Esophagus muscularis mucosa (tissue), 4 donors: ENCODE measurements at regions not wholly inside any gene's neighbourhood (a gene's known extent, or its start where the extent isn't known, plus 50 kb on each side); places are given as distances from the start of the nearest gene placed in this dataset.

Source experiments
- DNase-seq: peaks from one replicate; pipeline ENCODE4 v3.0.0-alpha.2; 2017; ENCODE audit errors: extremely low spot score
- H3K27ac ChIP-seq, 4 donors: fragments of 200-600 bp; sonication (generic); replicated peaks in 1 of 4; 1 replicate in 3 of 4; 2 replicates in 1 of 4; pipeline ENCODE4 v1.5.1; 2016 to 2019; ENCODE audit warnings: mild to moderate bottlenecking in 1 of 4
- H3K27me3 ChIP-seq, 4 donors: fragments of 200-600 bp; sonication (generic); one replicate each; pipeline versions ENCODE4 v1.5.1 to v1.6.0; 2016 to 2019
- H3K36me3 ChIP-seq, 4 donors: fragments of 200-600 bp; sonication (generic); one replicate each; pipeline ENCODE4 v1.5.1; 2016 to 2019
- H3K4me1 ChIP-seq, 4 donors: fragments of 200-600 bp; sonication (generic); one replicate each; pipeline ENCODE4 v1.5.1; 2016 to 2019
- H3K4me3 ChIP-seq, 4 donors: fragments of 200-600 bp; sonication (generic); 1 replicate in 2 of 4; 2 replicates in 2 of 4; pipeline ENCODE4 v1.5.1; 2016 to 2019; ENCODE audit warnings: mild to moderate bottlenecking in 4 of 4, moderate library complexity in 1 of 4
- H3K9me3 ChIP-seq, 4 donors: fragments of 200-600 bp; sonication (generic); 1 replicate in 3 of 4; 2 replicates in 1 of 4; pipeline ENCODE4 v1.5.1; 2016 to 2019
- CTCF ChIP-seq, 3 experiments: fragments of 200-600 bp in 2 of 3; fragments of 450-650 bp in 1 of 3; sonication (generic) in 2 of 3; IDR thresholded peaks; one replicate each; pipeline ENCODE4 v1.5.1; 2017 to 2019; ENCODE audit warnings: antibody characterized with exemption in 3 of 3, mild to moderate bottlenecking in 2 of 3, moderate library complexity in 1 of 3
- EP300 ChIP-seq: sonication (generic); formaldehyde crosslinking; IDR thresholded peaks from one replicate; pipeline ENCODE4 v1.6.1; 2017; ENCODE audit warnings: antibody characterized with exemption
- POLR2A ChIP-seq: fragments of 450-650 bp; IDR thresholded peaks from one replicate; pipeline ENCODE4 v1.6.1; 2017; ENCODE audit warnings: antibody characterized with exemption, moderate library complexity, mild to moderate bottlenecking, low read depth
- POLR2AphosphoS5 ChIP-seq, 2 donors: sonication (generic); formaldehyde crosslinking; IDR thresholded peaks; one replicate each; pipeline ENCODE4 v1.6.1; 2017; ENCODE audit warnings: antibody characterized with exemption in 2 of 2
- WGBS: methylation state at CpG from one replicate; pipeline ENCODE4 v1.1.5; 2018; 5-methylcytosine and 5-hydroxymethylcytosine counted together
- intact Hi-C: fragments of 100-400 bp; cut with DNase I; formaldehyde crosslinking; loops from one replicate; pipeline ENCODE4 v1.15.1; 2023

- no peaks in the 10 kb centered on the region for H3K36me3 ChIP-seq
- intact Hi-C loops: no loop called here
- no peaks in the 10 kb centered on the region for H3K9me3 ChIP-seq
- H3K4me1 ChIP-seq: peaks cover 0 to 9% (median 0%) of the 10 kb centered on the region in 4 donors
- H3K27ac ChIP-seq: peak overlapping the region; percentile 0 to 41 (median 18)
- H3K27me3 ChIP-seq: no peaks in the 10 kb centered on the region
- H3K4me3 ChIP-seq: no peak overlapping the region
- 65% methylated on average over 9 of the region's 10 CpGs for WGBS
- no peak for DNase-seq
- TF ChIP-seq EP300 (no peak), POLR2AphosphoS5 (IDR thresholded peaks at IDR 0.05) (no peak), POLR2A (no peak), CTCF (IDR thresholded peaks at IDR 0.05) (no peak)
These were observed 184.5 kb upstream of the CXCL12 start for GRCh38 chr10:44569193-44570091.

- 87% methylated on average over 6 of the region's 6 CpGs for WGBS
- no peak for DNase-seq
- no peak for TF ChIP-seq EP300
- TF ChIP-seq POLR2AphosphoS5 (IDR thresholded peaks at IDR 0.05): no peak
- TF ChIP-seq POLR2A: no peak
- no peak for TF ChIP-seq CTCF (IDR thresholded peaks at IDR 0.05)
- H3K36me3 ChIP-seq: no peaks in the 10 kb centered on the region
- intact Hi-C loops: no loop called here
- no peaks in the 10 kb centered on the region for H3K27me3 ChIP-seq
- no peak overlapping the region for H3K27ac ChIP-seq
- H3K4me1 ChIP-seq: peaks cover 0 to 9% (median 0%) of the 10 kb centered on the region in 4 donors
- H3K9me3 ChIP-seq: no peaks in the 10 kb centered on the region
- no peak overlapping the region for H3K4me3 ChIP-seq
These were observed 186.8 kb upstream of the CXCL12 start for GRCh38 chr10:44571701-44572100.

GRCh38 chr10:44572146-44572545 lies 187.2 kb upstream of the CXCL12 start:
- no peaks in the 10 kb centered on the region for H3K36me3 ChIP-seq
- peaks cover 0 to 9% (median 0%) of the 10 kb centered on the region in 4 donors for H3K4me1 ChIP-seq
- WGBS: 95% methylated on average over 6 of the region's 6 CpGs
- no peaks in the 10 kb centered on the region for H3K27me3 ChIP-seq
- no peak for DNase-seq
- H3K27ac ChIP-seq: no peak overlapping the region
- TF ChIP-seq CTCF (IDR thresholded peaks at IDR 0.05) (no peak), EP300 (no peak), POLR2AphosphoS5 (IDR thresholded peaks at IDR 0.05) (no peak), POLR2A (no peak)
- intact Hi-C loops: no loop called here
- no peak overlapping the region for H3K4me3 ChIP-seq
- no peaks in the 10 kb centered on the region for H3K9me3 ChIP-seq

GRCh38 chr10:44573821-44574220 lies 188.9 kb upstream of the CXCL12 start:
- Histone ChIP-seq H3K27me3 (no peaks in the 10 kb centered on the region), H3K4me3 (no peak overlapping the region), H3K9me3 (no peaks in the 10 kb centered on the region), H3K4me1 (peaks cover 0 to 9% (median 0%) of the 10 kb centered on the region in 4 donors), H3K36me3 (no peaks in the 10 kb centered on the region), H3K27ac (no peak overlapping the region)
- WGBS: 90% methylated on average over 1 of the region's 1 CpG
- DNase-seq: no peak
- no peak for TF ChIP-seq POLR2A
- no peak for TF ChIP-seq CTCF (IDR thresholded peaks at IDR 0.05)
- no peak for TF ChIP-seq EP300
- TF ChIP-seq POLR2AphosphoS5 (IDR thresholded peaks at IDR 0.05): no peak
- intact Hi-C loops: no loop called here
